ENCODE measurements at regions not wholly inside any gene's neighbourhood (a gene's known extent, or its start where the extent isn't known, plus 50 kb on each side); places are given as distances from the start of the nearest gene placed in this dataset.

DNA sequence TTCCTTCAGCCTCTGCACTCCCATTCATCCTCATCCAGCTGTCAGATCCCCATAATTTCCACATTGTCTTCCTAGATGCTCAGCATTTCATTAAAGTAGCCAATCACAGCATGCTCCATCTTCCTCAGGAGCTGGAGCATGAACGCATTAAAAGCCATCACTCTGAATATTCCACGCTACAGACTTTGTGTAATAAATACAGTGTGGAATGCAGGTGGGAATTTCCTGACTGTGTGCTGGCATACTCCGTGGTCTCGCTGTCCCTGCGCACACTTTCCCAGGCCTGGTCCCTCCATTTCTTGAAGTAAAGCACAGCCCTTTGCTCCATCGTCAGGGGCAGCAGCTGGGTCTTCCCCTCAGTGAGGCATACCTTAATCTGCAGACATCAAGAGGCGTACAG is 123.7 kb upstream of the NCK2 start:
- no peak overlapping the region for H3K9ac ChIP-seq (ENCODE audit: control insufficient read depth, extremely low read depth, insufficient read depth, low read length)
- H3K36me3 ChIP-seq (ENCODE audit: control insufficient read depth in 2 of 2, extremely low read depth in 1 of 2, insufficient read depth in 2 of 2, low read length in 2 of 2): no peaks in the 10 kb centered on the region
- FAIRE-seq (no peak), DNase-seq (ENCODE audit: low read depth, low spot score) (no peak)
- no peak overlapping the region for H3K4me2 ChIP-seq (ENCODE audit: control insufficient read depth, extremely low read depth, insufficient read depth, low read depth, low read length)
- H3K9me1 ChIP-seq (ENCODE audit: control insufficient read depth, extremely low read depth, insufficient read depth, low read length): peaks cover 2% of the 10 kb centered on the region
- no peaks in the 10 kb centered on the region for H3K79me2 ChIP-seq (ENCODE audit: control insufficient read depth, insufficient read depth, low read length)
- H3K4me3 ChIP-seq (ENCODE audit: control insufficient read depth in 2 of 3, extremely low read depth in 1 of 3, insufficient read depth in 2 of 3, low read depth in 1 of 3, low read length in 3 of 3): no peak overlapping the region
- no peak overlapping the region for H2AFZ ChIP-seq (ENCODE audit: control insufficient read depth, low read length)
- dilution Hi-C loops (cut with MboI; ENCODE audit: extremely low pct_ligation_motif_present, low sequenced_read_pairs): no loop called here
- peaks cover 18% of the 10 kb centered on the region for H3K27me3 ChIP-seq (ENCODE audit: control insufficient read depth, extremely low read depth, insufficient read depth, low read length)
- H3K27ac ChIP-seq (ENCODE audit: control insufficient read depth, insufficient read depth, low read length): no peak overlapping the region
- no peaks in the 10 kb centered on the region for H3K9me3 ChIP-seq (ENCODE audit: control insufficient read depth, low read depth, low read length)
- peaks cover 6% of the 10 kb centered on the region for H4K20me1 ChIP-seq (ENCODE audit: control insufficient read depth, extremely low read depth, insufficient read depth, low read length)
- no peak for TF ChIP-seq EZH2 (IDR thresholded peaks at IDR 0.05; ENCODE audit: low read length)
- TF ChIP-seq, protein P1, sequence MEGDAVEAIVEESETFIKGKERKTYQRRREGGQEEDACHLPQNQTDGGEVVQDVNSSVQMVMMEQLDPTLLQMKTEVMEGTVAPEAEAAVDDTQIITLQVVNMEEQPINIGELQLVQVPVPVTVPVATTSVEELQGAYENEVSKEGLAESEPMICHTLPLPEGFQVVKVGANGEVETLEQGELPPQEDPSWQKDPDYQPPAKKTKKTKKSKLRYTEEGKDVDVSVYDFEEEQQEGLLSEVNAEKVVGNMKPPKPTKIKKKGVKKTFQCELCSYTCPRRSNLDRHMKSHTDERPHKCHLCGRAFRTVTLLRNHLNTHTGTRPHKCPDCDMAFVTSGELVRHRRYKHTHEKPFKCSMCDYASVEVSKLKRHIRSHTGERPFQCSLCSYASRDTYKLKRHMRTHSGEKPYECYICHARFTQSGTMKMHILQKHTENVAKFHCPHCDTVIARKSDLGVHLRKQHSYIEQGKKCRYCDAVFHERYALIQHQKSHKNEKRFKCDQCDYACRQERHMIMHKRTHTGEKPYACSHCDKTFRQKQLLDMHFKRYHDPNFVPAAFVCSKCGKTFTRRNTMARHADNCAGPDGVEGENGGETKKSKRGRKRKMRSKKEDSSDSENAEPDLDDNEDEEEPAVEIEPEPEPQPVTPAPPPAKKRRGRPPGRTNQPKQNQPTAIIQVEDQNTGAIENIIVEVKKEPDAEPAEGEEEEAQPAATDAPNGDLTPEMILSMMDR (optimal IDR thresholded peaks at IDR 0.05 in 1 of 3, IDR thresholded peaks at IDR 0.05 in 1 of 3, conservative IDR thresholded peaks at IDR 0.05 in 1 of 3; ENCODE audit: extremely low read depth in 1 of 3, insufficient read depth in 2 of 3, low read length in 3 of 3): no peak
- H3K4me1 ChIP-seq (ENCODE audit: control insufficient read depth, extremely low read depth, insufficient read depth, low read length): no peaks in the 10 kb centered on the region

DNA sequence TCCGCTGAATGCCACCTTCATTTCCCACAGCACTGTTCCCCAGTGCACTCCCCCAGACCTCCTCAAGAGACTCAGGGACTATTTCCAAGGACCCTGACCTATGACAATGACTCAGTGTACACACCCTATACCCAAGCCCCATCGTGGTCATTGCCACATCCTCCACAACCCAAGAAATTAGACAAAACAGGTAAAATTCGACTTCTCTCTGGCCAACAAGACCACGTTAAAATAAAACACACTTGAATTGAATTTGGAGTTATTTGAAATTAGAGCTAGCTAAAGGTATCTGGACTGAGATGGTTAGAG is 126.4 kb upstream of the NCK2 start:
- Histone ChIP-seq H3K9me1 (ENCODE audit: control insufficient read depth, extremely low read depth, insufficient read depth, low read length) (no peaks in the 10 kb centered on the region), H3K4me1 (ENCODE audit: control insufficient read depth, extremely low read depth, insufficient read depth, low read length) (no peaks in the 10 kb centered on the region), H3K9me3 (ENCODE audit: control insufficient read depth, low read depth, low read length) (no peaks in the 10 kb centered on the region), H2AFZ (ENCODE audit: control insufficient read depth, low read length) (no peak overlapping the region), H3K36me3 (ENCODE audit: control insufficient read depth in 2 of 2, extremely low read depth in 1 of 2, insufficient read depth in 2 of 2, low read length in 2 of 2) (no peaks in the 10 kb centered on the region), H3K27ac (ENCODE audit: control insufficient read depth, insufficient read depth, low read length) (no peak overlapping the region), H4K20me1 (ENCODE audit: control insufficient read depth, extremely low read depth, insufficient read depth, low read length) (peaks cover 6% of the 10 kb centered on the region), H3K4me3 (ENCODE audit: control insufficient read depth in 2 of 3, extremely low read depth in 1 of 3, insufficient read depth in 2 of 3, low read depth in 1 of 3, low read length in 3 of 3) (no peak overlapping the region), H3K79me2 (ENCODE audit: control insufficient read depth, insufficient read depth, low read length) (no peaks in the 10 kb centered on the region), H3K9ac (ENCODE audit: control insufficient read depth, extremely low read depth, insufficient read depth, low read length) (no peak overlapping the region), H3K4me2 (ENCODE audit: control insufficient read depth, extremely low read depth, insufficient read depth, low read depth, low read length) (no peak overlapping the region), H3K27me3 (ENCODE audit: control insufficient read depth, extremely low read depth, insufficient read depth, low read length) (peaks cover 12% of the 10 kb centered on the region)
- FAIRE-seq (no peak), DNase-seq (ENCODE audit: low read depth, low spot score) (no peak)
- TF ChIP-seq, protein P1 (optimal IDR thresholded peaks at IDR 0.05 in 1 of 3, IDR thresholded peaks at IDR 0.05 in 1 of 3, conservative IDR thresholded peaks at IDR 0.05 in 1 of 3; ENCODE audit: extremely low read depth in 1 of 3, insufficient read depth in 2 of 3, low read length in 3 of 3): no peak
- TF ChIP-seq EZH2 (IDR thresholded peaks at IDR 0.05; ENCODE audit: low read length): no peak
- dilution Hi-C loops (cut with MboI; ENCODE audit: extremely low pct_ligation_motif_present, low sequenced_read_pairs): no loop called here

All from keratinocyte (primary cell).